Adrenal gland (tissue), 5 donors: ENCODE measurements at regions not wholly inside any gene's neighbourhood (a gene's known extent, or its start where the extent isn't known, plus 50 kb on each side); places are given as distances from the start of the nearest gene placed in this dataset.

ENCODE experiments used
- POLR2A ChIP-seq, 2 donors: fragments of 450-650 bp; IDR thresholded peaks; one replicate each; pipeline ENCODE4 v1.6.1; 2017; ENCODE audit warnings: antibody characterized with exemption in 2 of 2, mild to moderate bottlenecking in 2 of 2, moderate library complexity in 1 of 2
- TF ChIP-seq, protein P1 (sequence below), 6 experiments: fragments of 450-650 bp in 4 of 6; fragments of 200-600 bp in 2 of 6; sonication (generic) in 1 of 6; IDR thresholded peaks; 1 replicate in 5 of 6; 2 replicates in 1 of 6; pipeline versions ENCODE4 v1.5.1 to v1.8.0; 2016 to 2021; ENCODE audit warnings: antibody characterized with exemption in 6 of 6, mild to moderate bottlenecking in 2 of 6, moderate library complexity in 1 of 6
- donor health status: DM: no; HTN: no; CAD: no.

DNA sequence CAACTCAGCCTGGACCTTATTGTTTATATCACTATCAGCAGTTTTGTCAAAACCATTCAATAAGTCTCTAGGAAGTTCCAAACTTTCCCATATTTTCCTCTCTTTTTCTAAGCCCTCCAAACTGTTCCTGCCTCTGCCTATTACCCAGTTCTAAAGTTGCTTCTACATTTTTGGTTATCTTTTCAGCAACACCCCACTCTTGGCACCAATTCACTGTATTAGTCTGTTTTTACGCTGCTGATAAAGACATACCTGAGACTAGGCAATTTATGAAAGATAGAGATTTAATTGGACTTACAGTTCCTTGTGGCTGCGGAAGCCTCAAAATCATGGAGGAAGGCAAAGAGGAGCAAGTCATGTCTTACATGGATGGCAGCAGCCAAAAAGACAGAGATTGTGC lies 744.4 kb upstream of the ADAMTS16 start:
- TF ChIP-seq, protein P1, sequence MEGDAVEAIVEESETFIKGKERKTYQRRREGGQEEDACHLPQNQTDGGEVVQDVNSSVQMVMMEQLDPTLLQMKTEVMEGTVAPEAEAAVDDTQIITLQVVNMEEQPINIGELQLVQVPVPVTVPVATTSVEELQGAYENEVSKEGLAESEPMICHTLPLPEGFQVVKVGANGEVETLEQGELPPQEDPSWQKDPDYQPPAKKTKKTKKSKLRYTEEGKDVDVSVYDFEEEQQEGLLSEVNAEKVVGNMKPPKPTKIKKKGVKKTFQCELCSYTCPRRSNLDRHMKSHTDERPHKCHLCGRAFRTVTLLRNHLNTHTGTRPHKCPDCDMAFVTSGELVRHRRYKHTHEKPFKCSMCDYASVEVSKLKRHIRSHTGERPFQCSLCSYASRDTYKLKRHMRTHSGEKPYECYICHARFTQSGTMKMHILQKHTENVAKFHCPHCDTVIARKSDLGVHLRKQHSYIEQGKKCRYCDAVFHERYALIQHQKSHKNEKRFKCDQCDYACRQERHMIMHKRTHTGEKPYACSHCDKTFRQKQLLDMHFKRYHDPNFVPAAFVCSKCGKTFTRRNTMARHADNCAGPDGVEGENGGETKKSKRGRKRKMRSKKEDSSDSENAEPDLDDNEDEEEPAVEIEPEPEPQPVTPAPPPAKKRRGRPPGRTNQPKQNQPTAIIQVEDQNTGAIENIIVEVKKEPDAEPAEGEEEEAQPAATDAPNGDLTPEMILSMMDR (IDR thresholded peaks at IDR 0.05) = no peak
- TF ChIP-seq POLR2A (IDR thresholded peaks at IDR 0.05) = no peak
